Keratinocyte (primary cell): ENCODE measurements at regions not wholly inside any gene's neighbourhood (a gene's known extent, or its start where the extent isn't known, plus 50 kb on each side); places are given as distances from the start of the nearest gene placed in this dataset.

Source experiments
- CTCF ChIP-seq, 3 experiments: IDR thresholded peaks in 1 of 3; conservative IDR thresholded peaks in 1 of 3; optimal IDR thresholded peaks in 1 of 3; 2 replicates in 2 of 3; 3 replicates in 1 of 3; pipeline versions ENCODE3 to v1.5.1; 2011; ENCODE audit warnings: low read length in 3 of 3, mild to moderate bottlenecking in 3 of 3, moderate library complexity in 2 of 3, control low read depth in 1 of 3, inconsistent platforms in 1 of 3; ENCODE audit not compliant: insufficient read depth in 2 of 3; ENCODE audit errors: extremely low read depth in 1 of 3
- EZH2 ChIP-seq: IDR thresholded peaks from one replicate; pipeline ENCODE4 v1.6.1; 2012; ENCODE audit warnings: inconsistent platforms, mild to moderate bottlenecking, low read length, moderate library complexity

- TF ChIP-seq CTCF (optimal IDR thresholded peaks at IDR 0.05 in 1 of 3, IDR thresholded peaks at IDR 0.05 in 1 of 3, conservative IDR thresholded peaks at IDR 0.05 in 1 of 3; ENCODE audit: extremely low read depth in 1 of 3, insufficient read depth in 2 of 3, low read length in 3 of 3) (no peak), EZH2 (no peak)
Observed at GRCh38 chr5:115363879-115364278, 67.4 kb upstream of the CCDC112 start.
